NB4 (cell line): ENCODE measurements at regions not wholly inside any gene's neighbourhood (a gene's known extent, or its start where the extent isn't known, plus 50 kb on each side); places are given as distances from the start of the nearest gene placed in this dataset.

Source experiments
- DNase-seq: peaks from one replicate; pipeline ENCODE4 v3.0.0; 2010; ENCODE audit warnings: low read depth
- H3K4me3 ChIP-seq: one replicate; pipeline ENCODE4 v1.5.1; 2011; ENCODE audit warnings: mild to moderate bottlenecking, low read depth, low read length, moderate library complexity
- MYC ChIP-seq: IDR thresholded peaks from 2 replicates; pipeline ENCODE4 v1.6.1; 2011; ENCODE audit warnings: low read depth, low read length
- POLR2A ChIP-seq: IDR thresholded peaks from 2 replicates; pipeline ENCODE4 v1.6.1; 2011; ENCODE audit warnings: mild to moderate bottlenecking; ENCODE audit not compliant: insufficient read length; ENCODE audit errors: extremely low read depth
- TF ChIP-seq, protein P1 (sequence below): IDR thresholded peaks from one replicate; pipeline ENCODE4 v1.5.1; 2012; ENCODE audit warnings: low read depth, low read length
- TF ChIP-seq, protein P2 (sequence below): IDR thresholded peaks from 2 replicates; pipeline ENCODE4 v1.6.1; 2011; ENCODE audit warnings: low read depth, low read length

DNA sequence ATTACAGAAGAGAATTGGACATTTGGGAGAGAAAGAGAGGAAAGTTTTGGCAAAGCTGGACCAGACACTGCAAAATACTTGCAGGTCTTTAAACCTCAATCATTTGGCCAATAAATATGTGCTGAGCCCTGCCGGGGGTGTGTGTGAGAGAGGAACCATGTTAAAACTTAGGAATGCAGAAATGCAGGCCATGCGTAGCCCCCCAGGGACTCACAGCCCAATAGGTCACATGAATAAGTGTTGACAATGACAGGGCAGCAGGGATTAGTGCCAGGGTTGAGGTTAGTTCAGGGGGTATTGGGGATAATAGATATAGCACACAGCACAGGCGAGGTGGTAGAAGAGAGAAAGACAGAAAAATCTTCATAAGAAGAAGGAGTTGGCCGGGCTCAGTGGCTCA, 113.3 kb upstream of the ADAMTS18 start:
- H3K4me3 ChIP-seq: no peak overlapping the region
- DNase-seq: peak; percentile 4
- TF ChIP-seq POLR2A: no peak
- TF ChIP-seq MYC: no peak
- TF ChIP-seq, protein P1, sequence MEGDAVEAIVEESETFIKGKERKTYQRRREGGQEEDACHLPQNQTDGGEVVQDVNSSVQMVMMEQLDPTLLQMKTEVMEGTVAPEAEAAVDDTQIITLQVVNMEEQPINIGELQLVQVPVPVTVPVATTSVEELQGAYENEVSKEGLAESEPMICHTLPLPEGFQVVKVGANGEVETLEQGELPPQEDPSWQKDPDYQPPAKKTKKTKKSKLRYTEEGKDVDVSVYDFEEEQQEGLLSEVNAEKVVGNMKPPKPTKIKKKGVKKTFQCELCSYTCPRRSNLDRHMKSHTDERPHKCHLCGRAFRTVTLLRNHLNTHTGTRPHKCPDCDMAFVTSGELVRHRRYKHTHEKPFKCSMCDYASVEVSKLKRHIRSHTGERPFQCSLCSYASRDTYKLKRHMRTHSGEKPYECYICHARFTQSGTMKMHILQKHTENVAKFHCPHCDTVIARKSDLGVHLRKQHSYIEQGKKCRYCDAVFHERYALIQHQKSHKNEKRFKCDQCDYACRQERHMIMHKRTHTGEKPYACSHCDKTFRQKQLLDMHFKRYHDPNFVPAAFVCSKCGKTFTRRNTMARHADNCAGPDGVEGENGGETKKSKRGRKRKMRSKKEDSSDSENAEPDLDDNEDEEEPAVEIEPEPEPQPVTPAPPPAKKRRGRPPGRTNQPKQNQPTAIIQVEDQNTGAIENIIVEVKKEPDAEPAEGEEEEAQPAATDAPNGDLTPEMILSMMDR: no peak
- TF ChIP-seq, protein P2, sequence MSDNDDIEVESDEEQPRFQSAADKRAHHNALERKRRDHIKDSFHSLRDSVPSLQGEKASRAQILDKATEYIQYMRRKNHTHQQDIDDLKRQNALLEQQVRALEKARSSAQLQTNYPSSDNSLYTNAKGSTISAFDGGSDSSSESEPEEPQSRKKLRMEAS: no peak

DNA sequence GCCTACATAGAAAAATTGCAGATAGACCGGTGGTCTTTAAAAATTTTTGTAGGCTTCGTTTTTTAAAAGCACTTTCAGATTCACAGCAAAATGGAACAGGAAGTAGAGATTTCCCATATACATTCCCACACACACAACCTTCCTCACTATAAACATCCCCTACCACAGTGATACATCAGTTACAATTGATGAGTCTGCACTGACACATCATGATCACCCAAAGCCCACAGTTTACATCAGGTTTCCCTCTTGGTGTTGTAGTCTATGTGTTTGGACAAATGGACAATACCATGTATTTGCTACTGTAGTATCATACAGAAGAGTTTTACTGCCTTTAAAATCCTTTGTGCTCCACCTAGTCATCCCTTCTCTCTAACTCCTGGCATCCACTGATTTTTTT, 113.9 kb upstream of the ADAMTS18 start:
- DNase-seq: peak; percentile 6
- no peak overlapping the region for H3K4me3 ChIP-seq
- no peak for TF ChIP-seq MYC

DNA sequence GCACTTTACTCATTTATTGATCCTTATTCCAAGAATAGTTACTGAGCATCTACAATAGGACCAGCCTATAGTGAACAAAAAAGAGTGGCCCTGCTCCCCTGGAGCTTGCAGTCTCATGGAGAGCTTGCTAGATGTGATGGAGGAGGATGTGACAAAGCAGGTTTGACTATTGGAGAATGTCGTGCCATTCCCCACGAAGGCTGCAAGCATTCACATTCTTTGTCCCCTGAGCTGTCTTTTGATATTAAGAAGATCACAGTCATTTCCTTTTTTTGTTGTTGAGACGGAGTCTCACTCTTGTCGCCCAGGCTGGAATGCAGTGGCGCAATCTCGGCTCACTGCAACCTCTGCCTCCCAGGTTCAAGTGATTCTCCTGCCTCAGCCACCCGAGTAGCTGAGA, 115.0 kb upstream of the ADAMTS18 start:
- TF ChIP-seq, protein P2: no peak
- TF ChIP-seq, protein P1: no peak
- TF ChIP-seq MYC: no peak
- TF ChIP-seq POLR2A: no peak
- no peak overlapping the region for H3K4me3 ChIP-seq
- DNase-seq: no peak

DNA sequence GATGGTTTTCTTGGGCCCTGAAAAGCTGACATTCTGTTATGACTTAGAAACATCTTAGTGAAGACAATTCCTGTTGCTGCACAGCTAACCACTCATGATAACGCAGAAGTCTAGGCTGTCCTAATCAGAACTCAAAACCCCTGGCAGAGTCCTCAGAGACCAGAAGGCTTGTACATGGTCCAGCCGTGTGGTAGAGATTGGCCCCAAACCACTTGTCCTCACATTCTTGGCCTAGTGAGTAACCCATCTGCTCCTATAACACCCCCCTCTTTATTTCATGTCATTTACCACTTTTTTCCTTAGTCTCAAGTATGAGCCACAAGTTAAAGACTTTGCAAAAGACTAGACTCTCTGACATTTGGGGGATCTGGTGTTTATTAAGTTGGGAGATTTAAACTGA, 116.5 kb upstream of the ADAMTS18 start:
- TF ChIP-seq, protein P2: no peak
- TF ChIP-seq MYC (no peak), POLR2A (no peak)
- TF ChIP-seq, protein P1: no peak
- DNase-seq: no peak
- no peak overlapping the region for H3K4me3 ChIP-seq

DNA sequence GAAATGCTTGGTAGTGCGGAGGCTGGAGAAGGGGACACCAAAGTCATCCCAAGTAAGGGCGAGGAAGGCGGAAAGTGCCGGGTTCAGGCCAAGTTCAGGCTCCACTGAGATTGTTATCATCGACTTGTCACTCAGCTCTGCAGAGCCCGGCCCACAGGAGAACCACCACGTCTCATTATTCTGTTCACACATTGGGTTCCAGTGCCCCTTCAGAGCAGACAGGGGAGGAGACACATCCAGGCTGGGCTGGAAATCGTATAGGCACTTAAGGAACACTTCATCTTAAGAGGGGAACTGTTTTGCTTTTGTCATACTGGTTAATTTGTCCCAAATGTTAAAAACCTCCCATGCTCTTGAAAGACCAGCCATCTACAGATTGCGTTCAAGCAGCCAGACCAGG, 118.3 kb upstream of the ADAMTS18 start:
- TF ChIP-seq POLR2A (no peak), MYC (no peak)
- TF ChIP-seq, protein P2: no peak
- TF ChIP-seq, protein P1: no peak
- no peak overlapping the region for H3K4me3 ChIP-seq
- no peak for DNase-seq

DNA sequence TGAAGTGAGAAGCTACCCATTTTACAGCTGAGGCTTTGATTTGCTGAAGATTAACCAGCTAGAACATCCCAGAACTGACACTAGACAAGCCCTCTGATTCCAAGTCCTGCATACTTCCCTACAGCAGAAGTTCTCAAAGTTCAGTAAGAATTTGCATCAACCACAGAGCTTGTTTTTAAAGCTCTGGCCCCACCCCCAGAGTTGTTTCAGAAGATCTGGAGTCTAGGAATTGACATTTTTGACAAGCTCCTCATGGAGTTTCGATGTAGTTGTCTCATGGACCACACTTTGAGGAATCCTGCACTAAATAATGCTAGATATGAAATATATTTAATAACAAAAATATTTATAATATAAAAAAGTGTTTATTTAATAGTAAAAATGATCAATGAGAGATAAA, 120.3 kb upstream of the ADAMTS18 start:
- no peak overlapping the region for H3K4me3 ChIP-seq
- no peak for DNase-seq
- TF ChIP-seq MYC (no peak), POLR2A (no peak)
- TF ChIP-seq, protein P2: no peak
- TF ChIP-seq, protein P1: no peak
